GM12878 (cell line): ENCODE measurements at regions not wholly inside any gene's neighbourhood (a gene's known extent, or its start where the extent isn't known, plus 50 kb on each side); places are given as distances from the start of the nearest gene placed in this dataset.

ENCODE experiments used
- ATAC-seq: fragments of 200-7000 bp; cut with Tn5 transposase; 3 replicates; pipeline ENCODE4 v1.9.1; 2020; ENCODE audit warnings: mild to moderate bottlenecking, moderate library complexity
- BruUV-seq: library from RNA; stranded (reverse); fragments of 400-500 nt; replicated peaks from 2 replicates; lab custom pipeline; 2021; lab: Mats Ljungman, UMichigan
- CTCF ChIA-PET: fragments of 300-600 bp; sonication (Branson Sonifier 250); formaldehyde crosslinking; extraction: SDS; loops from one replicate; lab custom pipeline; 2021; ENCODE audit warnings: inconsistent platforms; lab: Yijun Ruan, JAX
- POLR2A ChIA-PET: fragments of 350-600 bp; formaldehyde crosslinking; extraction: SDS; loops from one replicate; lab custom pipeline; 2021; ENCODE audit warnings: inconsistent platforms; lab: Charles Lee
- RAD21 ChIA-PET: fragments of 300-600 bp; sonication (Branson Sonifier 250); formaldehyde crosslinking; loops from one replicate; lab custom pipeline; 2023; ENCODE audit warnings: antibody characterized with exemption; ENCODE audit not compliant: unreplicated experiment; lab: Charles Lee
- SMC1A ChIA-PET: fragments of 300-600 bp; sonication (Branson Sonifier 250); formaldehyde crosslinking; loops from one replicate; lab custom pipeline; 2023; ENCODE audit not compliant: unreplicated experiment, uncharacterized antibody; lab: Charles Lee
- DNase-seq: peaks from one replicate; pipeline ENCODE4 v3.0.0-alpha.2; 2011; ENCODE audit warnings: low read depth, low spot score
- FAIRE-seq: peaks from 3 replicates; lab custom pipeline; 2011; peaks lifted over from hg19 to GRCh38; lab: Jason Lieb, UNC
- H2AFZ ChIP-seq: 2 replicates; pipeline ENCODE4 v1.6.0; 2011; ENCODE audit warnings: low read depth, low read length, control low read depth; ENCODE audit not compliant: control insufficient read depth
- H3K27ac ChIP-seq: 2 replicates; pipeline ENCODE4 v1.5.1; 2011; ENCODE audit warnings: control low read depth; ENCODE audit not compliant: control insufficient read depth, insufficient read depth
- H3K27me3 ChIP-seq, 2 experiments: replicated peaks in 1 of 2; 2 replicates each; pipeline versions ENCODE4 v1.6.0 to v1.6.1; 2011; ENCODE audit warnings: low read length in 1 of 2; ENCODE audit not compliant: control insufficient read depth in 2 of 2, insufficient read depth in 2 of 2
- H3K36me3 ChIP-seq, 2 experiments: 2 replicates each; pipeline ENCODE4 v1.5.1; 2011; ENCODE audit warnings: low read length in 1 of 2; ENCODE audit not compliant: control insufficient read depth in 2 of 2, insufficient read depth in 2 of 2
- H3K4me1 ChIP-seq: 2 replicates; pipeline ENCODE4 v1.6.1; 2011; ENCODE audit warnings: mild to moderate bottlenecking, low read length, moderate library complexity, mixed read lengths; ENCODE audit not compliant: control insufficient read depth, insufficient read depth
- H3K4me2 ChIP-seq: 2 replicates; pipeline ENCODE4 v1.6.0; 2011; ENCODE audit warnings: control low read depth; ENCODE audit not compliant: control insufficient read depth, insufficient read depth
- H3K4me3 ChIP-seq: fragments of 200-600 bp; sonication (generic); 2 replicates; pipeline ENCODE4 v1.5.1; 2016
- H3K79me2 ChIP-seq: 2 replicates; pipeline ENCODE4 v1.6.0; 2011; ENCODE audit warnings: low read length; ENCODE audit not compliant: control insufficient read depth, insufficient read depth
- H3K9ac ChIP-seq: 2 replicates; pipeline ENCODE4 v1.8.0; 2011; ENCODE audit warnings: low read length, control low read depth, mixed read lengths; ENCODE audit not compliant: control insufficient read depth, insufficient read depth
- H3K9me3 ChIP-seq: replicated peaks from 3 replicates; pipeline ENCODE4 v1.5.1; 2011; ENCODE audit warnings: mild to moderate bottlenecking, low read length; ENCODE audit not compliant: control insufficient read depth, insufficient read depth
- H4K20me1 ChIP-seq: 2 replicates; pipeline ENCODE4 v1.6.0; 2011; ENCODE audit not compliant: control insufficient read depth, insufficient read depth
- BMI1 ChIP-seq: fragments of 450-650 bp; IDR thresholded peaks from 2 replicates; pipeline ENCODE4 v1.6.1; 2016; ENCODE audit warnings: mild to moderate bottlenecking, moderate library complexity, borderline replicate concordance
- EGR1 ChIP-seq, 2 experiments: IDR thresholded peaks; 1 replicate in 1 of 2; 2 replicates in 1 of 2; pipeline ENCODE4 v1.6.1; 2011 to 2012; ENCODE audit warnings: low read depth in 2 of 2, low read length in 2 of 2, borderline replicate concordance in 1 of 2, mild to moderate bottlenecking in 1 of 2, moderate library complexity in 1 of 2
- HDAC2 ChIP-seq: fragments of 200-600 bp; sonication (generic); IDR thresholded peaks from 2 replicates; pipeline ENCODE4 v1.6.1; 2017
- HDGF ChIP-seq: fragments of 450-650 bp; IDR thresholded peaks from 2 replicates; pipeline ENCODE4 v1.6.1; 2016; ENCODE audit warnings: antibody characterized with exemption
- MTA3 ChIP-seq: IDR thresholded peaks from 2 replicates; pipeline ENCODE4 v1.6.1; 2012; ENCODE audit warnings: low read length, inconsistent platforms, borderline replicate concordance
- NFXL1 ChIP-seq: fragments of 450-650 bp; IDR thresholded peaks from 2 replicates; pipeline ENCODE4 v1.6.1; 2017; ENCODE audit warnings: antibody characterized with exemption, mild to moderate bottlenecking, borderline replicate concordance
- NKRF ChIP-seq: fragments of 450-650 bp; conservative IDR thresholded peaks from 2 replicates; pipeline ENCODE4 v1.6.1; 2017; ENCODE audit warnings: mild to moderate bottlenecking, moderate library complexity
- POU2F2 ChIP-seq: IDR thresholded peaks from 3 replicates; pipeline ENCODE4 v1.6.1; 2011; ENCODE audit warnings: low read depth, mild to moderate bottlenecking, low read length, borderline replicate concordance
- RB1 ChIP-seq: fragments of 450-650 bp; formaldehyde crosslinking; IDR thresholded peaks from 2 replicates; pipeline ENCODE4 v1.6.1; 2017; ENCODE audit warnings: mild to moderate bottlenecking, borderline replicate concordance
- SUZ12 ChIP-seq: fragments of 200-600 bp; sonication (generic); IDR thresholded peaks from one replicate; pipeline ENCODE4 v1.6.1; 2018; ENCODE audit warnings: antibody characterized with exemption, mild to moderate bottlenecking; ENCODE audit not compliant: unreplicated experiment
- TBL1XR1 ChIP-seq: IDR thresholded peaks from 2 replicates; pipeline ENCODE4 v1.6.1; 2012; ENCODE audit warnings: low read depth, low read length, improper control_type of control experiment
- USF2 ChIP-seq: IDR thresholded peaks from 2 replicates; pipeline ENCODE4 v1.6.1; 2011; ENCODE audit warnings: low read depth, low read length, improper control_type of control experiment, borderline replicate concordance
- WGBS: methylation state at CpG from one replicate; pipeline ENCODE4 v1.1.6; 2016; ENCODE audit warnings: low lambda C conversion rate; ENCODE audit not compliant: insufficient replicate concordance, insufficient coverage; ENCODE audit errors: missing lambda C conversion rate; 5-methylcytosine and 5-hydroxymethylcytosine counted together
- in situ Hi-C: fragments of 300-500 bp; cut with MboI; formaldehyde crosslinking; loops from 9 replicates; pipeline ENCODE4 v1.14.3; 2018; ENCODE audit warnings: mixed read lengths
- intact Hi-C: fragments of 100-400 bp; cut with micrococcal nuclease; formaldehyde crosslinking; loops from one replicate; pipeline ENCODE4 v1.14.2; 2022; ENCODE audit not compliant: unreplicated experiment

- no peaks in the 10 kb centered on the region for H3K79me2 ChIP-seq
- no peaks in the 10 kb centered on the region for H3K36me3 ChIP-seq
- POLR2A ChIA-PET: no interaction called here
- SMC1A ChIA-PET: no interaction called here
- no peaks in the 10 kb centered on the region for H4K20me1 ChIP-seq
- no peak overlapping the region for H3K27ac ChIP-seq
- CTCF ChIA-PET: no interaction called here
- RAD21 ChIA-PET: no interaction called here
- intact Hi-C loops: no loop called here
- H2AFZ ChIP-seq: no peak overlapping the region
- BruUV-seq: no TSS peak
- no peaks in the 10 kb centered on the region for H3K9me3 ChIP-seq
- H3K4me3 ChIP-seq: no peak overlapping the region
- no peak overlapping the region for H3K9ac ChIP-seq
- H3K4me1 ChIP-seq: no peaks in the 10 kb centered on the region
- in situ Hi-C loops: no loop called here
- WGBS: 52% methylated on average over 4 of the region's 4 CpGs
- H3K4me2 ChIP-seq: no peak overlapping the region
- TF ChIP-seq RB1 (no peak), EGR1 (IDR thresholded peaks at IDR 0.05; ENCODE audit: borderline replicate concordance in 1 of 2, low read depth in 2 of 2, low read length in 2 of 2) (no peak), HDAC2 (no peak), POU2F2 (no peak), MTA3 (no peak), USF2 (no peak), HDGF (no peak), NKRF (no peak), SUZ12 (no peak), TBL1XR1 (no peak), NFXL1 (no peak), BMI1 (no peak)
- H3K27me3 ChIP-seq: no peaks in the 10 kb centered on the region
- ATAC-seq: no peak
- no peak for DNase-seq
- FAIRE-seq: no peak
Observed at GRCh38 chr4:185911556-185912064, 99.6 kb upstream of the SORBS2 start.
